IgD-negative memory B cell (primary cell): ENCODE measurements at regions not wholly inside any gene's neighbourhood (a gene's known extent, or its start where the extent isn't known, plus 50 kb on each side); places are given as distances from the start of the nearest gene placed in this dataset.

Experiments
- H3K27ac Mint-ChIP-seq, 3 donors: one replicate each; pipeline ENCODE4 v1.8.0; 2020 to 2022; ENCODE audit warnings: mild to moderate bottlenecking in 3 of 3, mixed read lengths in 3 of 3, moderate library complexity in 1 of 3
- H3K27me3 Mint-ChIP-seq: one replicate; pipeline ENCODE4 v1.8.0; 2021; ENCODE audit warnings: mixed read lengths
- H3K36me3 Mint-ChIP-seq: one replicate; pipeline ENCODE4 v1.8.0; 2020; ENCODE audit warnings: mild to moderate bottlenecking, mixed read lengths
- H3K4me1 Mint-ChIP-seq, 3 donors: one replicate each; pipeline ENCODE4 v1.8.0; 2020 to 2022; ENCODE audit warnings: mixed read lengths in 3 of 3, mild to moderate bottlenecking in 1 of 3
- H3K4me3 Mint-ChIP-seq, 4 donors: one replicate each; pipeline ENCODE4 v1.8.0; 2020 to 2022; ENCODE audit warnings: mild to moderate bottlenecking in 4 of 4, mixed read lengths in 4 of 4, moderate library complexity in 3 of 4
- H3K9me3 Mint-ChIP-seq, 3 donors: one replicate each; pipeline ENCODE4 v1.8.0; 2020 to 2021; ENCODE audit warnings: mixed read lengths in 3 of 3, mild to moderate bottlenecking in 1 of 3

DNA sequence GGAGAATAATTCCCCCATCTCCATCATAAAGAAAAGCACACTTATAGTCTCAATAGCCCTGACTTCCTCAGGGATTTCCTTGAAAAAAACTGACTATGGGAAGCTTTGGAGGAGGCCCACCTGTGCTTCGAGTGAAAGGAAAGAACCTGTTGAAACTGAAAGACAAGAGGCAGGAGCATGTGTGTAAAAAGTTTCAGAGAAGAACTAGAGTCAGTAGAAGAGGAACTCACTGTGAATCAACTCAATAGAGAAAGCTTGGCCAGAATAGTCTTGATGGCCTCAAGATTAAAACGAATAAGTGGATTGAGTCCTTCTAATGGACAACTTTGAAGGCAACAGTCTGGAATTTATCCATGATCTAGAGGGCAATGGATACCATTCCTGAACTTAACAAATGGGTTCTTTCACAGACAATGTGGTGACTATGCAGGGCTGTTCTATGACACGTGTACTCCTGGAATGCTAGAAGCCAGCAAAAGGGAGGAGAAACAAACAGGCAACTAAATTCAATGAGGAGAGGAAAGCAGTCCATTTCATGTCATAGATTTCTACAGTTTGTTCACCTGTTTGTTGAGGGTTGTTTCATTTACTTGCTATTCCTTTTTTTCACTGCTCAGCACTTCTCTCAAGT is 442.3 kb downstream of the GRB14 start:
- Mint-ChIP-seq H3K27me3 (no peaks in the 10 kb centered on the region), H3K36me3 (no peaks in the 10 kb centered on the region), H3K4me3 (no peak overlapping the region), H3K9me3 (peaks cover 0 to 9% (median 3%) of the 10 kb centered on the region in 3 donors), H3K27ac (no peak overlapping the region), H3K4me1 (no peaks in the 10 kb centered on the region)

DNA sequence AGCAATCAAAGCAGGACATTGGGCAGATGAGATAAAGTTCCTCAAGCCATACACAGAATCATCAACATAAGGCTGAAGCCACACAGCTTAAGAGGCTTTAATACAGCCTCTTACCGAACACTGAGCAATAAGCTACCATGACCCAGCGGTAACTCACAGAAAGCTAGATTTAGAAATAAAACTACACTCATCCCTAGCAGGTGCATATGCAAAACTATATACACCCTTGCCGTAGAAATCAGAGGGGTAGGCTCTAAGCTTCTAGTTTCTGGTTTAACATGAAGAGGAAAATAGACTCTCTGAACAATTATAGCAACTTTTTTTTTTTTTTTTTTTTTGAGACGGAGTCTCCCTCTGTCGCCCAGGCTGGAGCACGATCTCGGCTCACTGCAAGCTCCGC is 428.8 kb upstream of the FIGN start:
- Mint-ChIP-seq H3K4me3 (no peak overlapping the region), H3K27me3 (no peaks in the 10 kb centered on the region), H3K27ac (no peak overlapping the region), H3K4me1 (no peaks in the 10 kb centered on the region), H3K9me3 (peaks cover under 1 to 11% (median 2%) of the 10 kb centered on the region in 3 donors), H3K36me3 (no peaks in the 10 kb centered on the region)

DNA sequence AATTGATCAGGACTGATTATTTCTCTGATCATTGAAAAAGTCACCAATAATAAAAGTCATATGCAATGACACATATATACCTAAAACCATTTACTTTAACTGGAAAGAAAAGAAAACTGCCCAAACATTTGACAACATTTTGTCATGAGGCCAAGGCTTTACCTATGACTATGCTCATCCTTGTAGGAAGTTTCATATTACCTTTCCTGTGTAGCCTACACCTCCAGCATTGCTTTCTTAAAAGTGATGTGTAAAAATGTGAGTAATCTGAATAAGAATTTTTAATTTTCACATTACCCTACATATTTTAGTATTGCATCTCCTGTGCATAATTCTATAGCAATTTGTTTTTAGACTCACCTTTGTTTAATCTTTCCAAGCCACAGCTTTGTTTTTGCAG is 419.8 kb upstream of the FIGN start:
- H3K4me1 Mint-ChIP-seq: peaks cover 0 to 1% (median 0%) of the 10 kb centered on the region in 3 donors
- H3K27ac Mint-ChIP-seq: no peak overlapping the region
- no peaks in the 10 kb centered on the region for H3K36me3 Mint-ChIP-seq
- peaks cover 0 to 7% (median 2%) of the 10 kb centered on the region in 3 donors for H3K9me3 Mint-ChIP-seq
- no peak overlapping the region for H3K4me3 Mint-ChIP-seq
- no peaks in the 10 kb centered on the region for H3K27me3 Mint-ChIP-seq

DNA sequence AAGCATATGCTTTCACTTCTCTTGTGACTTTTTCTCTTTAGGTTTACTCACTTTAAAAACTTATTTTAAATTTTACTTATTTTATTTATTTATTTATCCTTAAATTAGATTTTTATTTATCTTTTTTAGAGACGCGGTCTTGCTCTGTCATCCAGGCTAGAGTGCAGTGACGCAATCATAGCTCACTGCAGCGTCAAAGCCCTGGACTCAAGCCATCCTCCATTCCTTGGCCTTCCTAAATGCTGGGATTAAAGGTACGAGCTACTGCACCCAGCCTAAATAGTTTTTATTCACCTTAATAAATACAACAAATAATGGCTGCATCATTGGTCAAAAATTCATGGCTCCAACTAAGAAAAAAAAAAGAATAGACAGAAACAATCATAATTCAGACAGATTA is 415.7 kb upstream of the FIGN start:
- Mint-ChIP-seq H3K4me3 (no peak overlapping the region), H3K4me1 (no peaks in the 10 kb centered on the region), H3K27ac (no peak overlapping the region), H3K27me3 (no peaks in the 10 kb centered on the region), H3K36me3 (no peaks in the 10 kb centered on the region), H3K9me3 (peaks cover 0 to 4% (median 2%) of the 10 kb centered on the region in 3 donors)

DNA sequence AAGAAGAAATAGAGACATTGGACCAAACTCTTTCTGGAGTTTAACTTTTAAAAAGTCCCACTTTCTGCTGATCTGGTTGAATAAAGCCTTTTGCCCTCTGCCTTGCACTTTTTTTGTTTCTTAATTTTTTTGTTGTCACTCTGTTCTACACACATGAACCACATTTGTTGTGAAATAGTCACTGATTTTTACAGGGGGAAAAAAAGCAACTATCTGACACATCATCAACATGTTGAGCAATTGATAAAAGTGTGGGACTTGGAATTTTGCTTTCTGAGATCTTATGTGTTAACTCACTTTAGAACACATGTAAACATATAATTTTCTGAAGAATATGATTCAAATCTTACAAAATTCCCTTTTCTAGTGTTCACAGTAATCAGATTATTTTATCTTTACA is 414.8 kb upstream of the FIGN start:
- H3K4me3 Mint-ChIP-seq: no peak overlapping the region
- no peaks in the 10 kb centered on the region for H3K36me3 Mint-ChIP-seq
- H3K4me1 Mint-ChIP-seq: no peaks in the 10 kb centered on the region
- H3K27me3 Mint-ChIP-seq: no peaks in the 10 kb centered on the region
- peaks cover 0 to 4% (median 2%) of the 10 kb centered on the region in 3 donors for H3K9me3 Mint-ChIP-seq
- no peak overlapping the region for H3K27ac Mint-ChIP-seq

DNA sequence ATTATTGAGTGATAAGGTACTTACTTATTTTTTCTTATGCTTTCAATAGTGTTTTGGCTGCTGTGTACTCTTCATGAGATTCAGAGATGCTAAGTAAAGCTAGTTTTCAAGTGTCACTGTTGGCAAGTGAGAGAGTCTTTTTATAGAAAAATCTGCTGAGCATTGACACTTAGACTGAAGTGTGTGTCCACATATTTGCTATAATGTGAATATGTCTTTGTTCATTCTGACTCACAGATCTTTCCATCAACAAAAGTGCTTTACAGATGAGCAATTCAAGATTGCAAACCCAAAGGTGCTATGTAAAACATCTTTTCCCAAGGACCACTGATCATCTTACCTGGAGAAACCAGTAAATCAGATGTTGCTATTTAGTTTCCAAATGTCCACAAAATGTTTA is 410.6 kb upstream of the FIGN start:
- Mint-ChIP-seq H3K9me3 (peaks cover 0 to 4% (median 2%) of the 10 kb centered on the region in 3 donors), H3K4me3 (no peak overlapping the region), H3K27ac (no peak overlapping the region), H3K4me1 (peaks cover 0 to 1% (median 0%) of the 10 kb centered on the region in 3 donors), H3K36me3 (no peaks in the 10 kb centered on the region), H3K27me3 (no peaks in the 10 kb centered on the region)

DNA sequence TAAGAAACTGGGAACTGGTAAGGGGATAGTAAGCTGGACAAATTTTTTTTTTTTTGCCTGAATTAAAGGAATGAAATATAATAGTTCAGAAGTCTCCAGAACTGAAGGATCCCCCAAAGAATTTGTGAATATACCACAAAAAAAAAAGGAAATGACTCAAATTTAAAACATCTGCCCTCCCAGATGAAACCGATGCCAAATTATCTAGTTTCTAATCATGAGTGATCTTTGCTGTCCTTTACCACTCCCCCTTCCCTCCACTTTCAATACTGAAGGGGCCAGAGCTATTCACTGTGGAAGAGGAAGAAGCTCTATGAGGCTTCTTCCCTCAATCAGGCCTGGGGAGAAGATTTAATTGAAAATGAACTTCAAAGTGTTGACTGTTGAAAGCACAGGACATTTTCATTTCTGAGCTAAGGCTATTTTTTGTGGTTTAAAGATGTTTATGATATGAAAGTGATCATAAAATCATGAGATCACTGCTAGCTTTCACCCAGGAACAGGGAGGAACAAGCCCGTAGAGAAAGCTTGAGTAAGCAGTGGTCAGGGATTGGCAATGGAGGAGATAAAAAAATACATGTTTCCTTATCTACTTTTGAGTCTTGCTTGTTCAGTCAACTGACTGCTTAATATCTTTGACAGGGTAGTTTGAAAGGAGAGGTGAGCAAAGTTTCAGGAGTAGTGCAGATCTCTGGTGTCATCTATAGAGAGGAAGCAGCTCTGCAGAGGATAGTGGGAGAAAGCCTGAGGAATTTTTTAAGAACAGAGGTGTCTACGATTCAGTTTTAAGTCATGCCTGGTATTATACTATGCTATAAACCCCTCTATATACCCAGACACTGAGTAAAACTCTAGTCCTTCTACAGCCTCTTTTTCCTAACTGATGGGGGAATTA is 409.5 kb upstream of the FIGN start:
- H3K9me3 Mint-ChIP-seq: peaks cover 0 to 4% (median 2%) of the 10 kb centered on the region in 3 donors
- peaks cover 0 to 1% (median 0%) of the 10 kb centered on the region in 3 donors for H3K4me1 Mint-ChIP-seq

DNA sequence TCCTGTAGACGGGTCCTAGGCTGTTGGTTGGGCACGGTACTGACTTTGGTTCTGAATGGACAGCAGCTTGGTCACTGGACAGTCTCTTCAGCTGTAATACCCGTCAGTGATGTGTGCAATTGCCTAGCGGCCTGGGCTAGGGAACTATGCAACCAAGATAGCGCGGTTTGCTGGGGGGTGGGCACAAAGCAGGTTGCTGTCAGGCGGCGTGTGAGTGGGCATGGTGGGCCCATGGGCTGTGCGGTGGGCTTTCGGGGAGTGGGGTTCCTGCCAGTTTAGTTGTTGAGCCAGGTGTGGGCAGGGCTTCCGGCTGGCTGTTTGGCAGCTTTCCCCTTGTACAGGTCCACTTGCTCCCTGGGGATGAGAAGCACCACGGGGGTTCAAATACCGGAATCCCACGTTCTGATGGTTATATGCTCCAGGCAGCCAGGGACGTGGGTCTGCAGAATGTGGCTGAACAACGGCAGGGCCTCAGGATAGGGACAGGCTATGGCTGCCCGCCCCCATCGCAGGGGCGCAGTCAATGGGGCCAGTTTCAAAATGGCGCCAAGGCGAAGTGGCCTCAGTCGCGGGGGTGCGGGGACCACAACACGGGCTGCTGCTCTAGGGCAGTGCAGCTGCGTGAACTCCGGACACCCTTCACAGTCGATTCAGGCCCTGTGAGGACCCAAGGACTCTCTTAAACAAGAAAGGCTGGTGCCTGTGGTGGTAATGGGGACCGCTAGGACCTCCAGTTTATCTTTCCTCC is 407.5 kb upstream of the FIGN start:
- Mint-ChIP-seq H3K27me3 (no peaks in the 10 kb centered on the region), H3K36me3 (no peaks in the 10 kb centered on the region), H3K4me1 (peaks cover 0 to 1% (median 0%) of the 10 kb centered on the region in 3 donors), H3K4me3 (no peak overlapping the region), H3K27ac (no peak overlapping the region), H3K9me3 (no peaks in the 10 kb centered on the region)

More for the DNA sequence above, 409.5 kb upstream of the FIGN start:
- Mint-ChIP-seq H3K4me3 (no peak overlapping the region), H3K36me3 (no peaks in the 10 kb centered on the region), H3K27ac (no peak overlapping the region), H3K27me3 (no peaks in the 10 kb centered on the region)

DNA sequence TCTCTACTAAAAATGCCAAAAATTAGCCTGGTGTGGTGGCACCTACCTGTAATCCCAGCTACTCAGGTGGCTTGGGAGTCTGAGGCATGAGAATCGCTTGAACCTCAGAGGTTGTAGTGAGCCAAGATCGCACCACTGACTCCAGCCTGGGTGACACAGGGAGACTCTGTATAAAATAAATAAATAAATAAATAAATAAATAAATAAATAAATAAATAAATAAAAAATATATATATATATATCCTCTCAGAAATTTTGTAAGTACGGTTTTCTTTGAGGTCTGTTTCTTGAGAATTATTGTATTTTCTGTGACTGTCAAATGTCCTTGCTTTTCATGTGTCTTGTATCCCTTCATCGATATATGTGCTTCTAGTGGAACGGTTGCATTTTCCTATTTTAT is 406.9 kb upstream of the FIGN start:
- H3K4me3 Mint-ChIP-seq: no peak overlapping the region
- H3K9me3 Mint-ChIP-seq: no peaks in the 10 kb centered on the region
- no peaks in the 10 kb centered on the region for H3K27me3 Mint-ChIP-seq
- peaks cover 0 to 1% (median 0%) of the 10 kb centered on the region in 3 donors for H3K4me1 Mint-ChIP-seq
- no peaks in the 10 kb centered on the region for H3K36me3 Mint-ChIP-seq
- H3K27ac Mint-ChIP-seq: no peak overlapping the region

DNA sequence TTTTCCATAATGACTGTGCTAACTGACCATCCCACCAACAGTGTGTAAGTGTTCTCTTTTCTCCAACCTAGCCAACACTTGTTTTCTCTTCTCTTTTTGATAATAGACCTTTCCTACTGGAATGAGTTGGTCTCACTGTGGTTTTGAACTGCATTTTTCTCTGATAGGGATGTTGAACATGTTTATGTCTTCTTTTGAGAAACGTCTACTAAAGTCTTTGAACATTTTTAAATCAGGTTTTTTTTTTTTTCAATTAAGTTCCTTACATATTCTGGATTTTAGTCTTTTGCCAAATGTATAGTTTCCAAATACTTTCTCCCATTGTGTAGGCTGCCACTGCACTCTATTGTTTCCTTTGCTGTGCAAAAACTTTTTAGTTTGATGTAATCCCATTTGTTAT is 405.5 kb upstream of the FIGN start:
- no peaks in the 10 kb centered on the region for H3K9me3 Mint-ChIP-seq
- no peak overlapping the region for H3K4me3 Mint-ChIP-seq
- no peaks in the 10 kb centered on the region for H3K27me3 Mint-ChIP-seq
- no peak overlapping the region for H3K27ac Mint-ChIP-seq
- peaks cover 0 to 1% (median 0%) of the 10 kb centered on the region in 3 donors for H3K4me1 Mint-ChIP-seq
- H3K36me3 Mint-ChIP-seq: no peaks in the 10 kb centered on the region

DNA sequence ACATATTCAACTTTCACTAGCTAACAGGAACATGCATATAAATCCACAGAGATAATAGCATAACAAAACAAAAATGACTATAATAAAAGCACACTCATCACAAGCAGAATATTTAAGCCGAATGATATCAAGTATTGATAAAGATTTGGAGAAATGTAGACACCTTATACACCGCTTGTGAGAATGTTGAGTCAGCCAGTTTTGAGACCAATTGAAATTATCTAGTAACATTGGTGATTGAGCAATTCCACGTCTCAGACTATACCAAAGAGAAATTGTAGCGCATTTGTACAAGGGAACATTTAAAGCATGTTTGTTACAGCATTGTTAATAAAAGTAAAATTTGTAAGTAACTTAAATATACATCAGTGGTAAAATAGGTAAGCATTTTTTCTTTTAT is 402.9 kb upstream of the FIGN start:
- H3K36me3 Mint-ChIP-seq: no peaks in the 10 kb centered on the region
- peaks cover 0 to 1% (median 0%) of the 10 kb centered on the region in 3 donors for H3K4me1 Mint-ChIP-seq
- H3K9me3 Mint-ChIP-seq: no peaks in the 10 kb centered on the region
- no peak overlapping the region for H3K27ac Mint-ChIP-seq
- H3K4me3 Mint-ChIP-seq: no peak overlapping the region
- H3K27me3 Mint-ChIP-seq: no peaks in the 10 kb centered on the region

DNA sequence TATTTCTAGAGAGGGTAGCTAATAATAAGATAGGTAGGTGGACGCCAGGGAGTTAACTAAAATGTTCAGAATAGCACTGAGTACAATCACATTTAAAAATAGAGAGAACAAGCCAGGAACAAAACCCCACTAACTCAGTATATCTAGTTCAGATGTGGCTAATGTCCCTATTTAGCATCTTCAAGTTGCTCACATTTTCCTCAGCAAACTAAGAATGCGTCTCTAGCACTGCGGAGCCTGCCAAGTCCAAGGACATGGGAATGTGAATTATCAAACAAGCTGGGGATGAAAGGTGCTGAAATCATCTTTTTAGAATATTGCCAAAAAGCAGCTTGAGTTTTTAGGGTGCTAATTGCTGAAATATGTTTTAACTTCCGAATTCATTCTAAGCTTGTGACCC is 398.5 kb upstream of the FIGN start:
- Mint-ChIP-seq H3K27ac (no peak overlapping the region), H3K4me3 (no peak overlapping the region), H3K9me3 (no peaks in the 10 kb centered on the region), H3K36me3 (no peaks in the 10 kb centered on the region), H3K27me3 (no peaks in the 10 kb centered on the region), H3K4me1 (no peaks in the 10 kb centered on the region)

DNA sequence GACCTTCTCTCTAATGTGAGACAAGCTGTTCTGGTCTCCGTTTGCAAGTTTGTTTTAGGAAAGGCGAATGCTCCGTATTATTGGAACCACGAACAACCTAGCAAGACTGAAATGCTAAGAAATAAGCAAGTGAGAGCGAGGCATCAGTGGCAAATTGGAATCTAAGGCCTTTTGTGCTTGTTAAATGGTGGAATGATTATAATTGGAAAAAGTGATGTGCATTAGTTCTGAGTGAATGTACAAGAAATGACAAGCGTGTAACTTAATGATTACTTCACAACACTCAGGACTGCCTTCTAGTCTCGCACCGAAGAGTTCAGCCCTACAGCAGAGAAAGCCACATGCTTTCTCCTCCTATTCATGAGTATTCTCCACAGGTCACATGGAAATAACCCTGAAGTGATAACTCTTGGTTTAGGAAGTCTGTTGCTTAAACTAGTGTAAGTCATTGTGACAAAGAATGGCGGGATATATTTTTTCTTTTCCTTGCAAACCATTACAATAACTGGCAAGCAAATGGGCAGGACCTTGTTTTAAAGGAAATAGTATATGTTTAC is 392.2 kb upstream of the FIGN start:
- H3K36me3 Mint-ChIP-seq: no peaks in the 10 kb centered on the region
- no peaks in the 10 kb centered on the region for H3K27me3 Mint-ChIP-seq
- H3K9me3 Mint-ChIP-seq: peaks cover 0 to 4% (median 0%) of the 10 kb centered on the region in 3 donors
- no peaks in the 10 kb centered on the region for H3K4me1 Mint-ChIP-seq
- H3K4me3 Mint-ChIP-seq: no peak overlapping the region
- no peak overlapping the region for H3K27ac Mint-ChIP-seq

DNA sequence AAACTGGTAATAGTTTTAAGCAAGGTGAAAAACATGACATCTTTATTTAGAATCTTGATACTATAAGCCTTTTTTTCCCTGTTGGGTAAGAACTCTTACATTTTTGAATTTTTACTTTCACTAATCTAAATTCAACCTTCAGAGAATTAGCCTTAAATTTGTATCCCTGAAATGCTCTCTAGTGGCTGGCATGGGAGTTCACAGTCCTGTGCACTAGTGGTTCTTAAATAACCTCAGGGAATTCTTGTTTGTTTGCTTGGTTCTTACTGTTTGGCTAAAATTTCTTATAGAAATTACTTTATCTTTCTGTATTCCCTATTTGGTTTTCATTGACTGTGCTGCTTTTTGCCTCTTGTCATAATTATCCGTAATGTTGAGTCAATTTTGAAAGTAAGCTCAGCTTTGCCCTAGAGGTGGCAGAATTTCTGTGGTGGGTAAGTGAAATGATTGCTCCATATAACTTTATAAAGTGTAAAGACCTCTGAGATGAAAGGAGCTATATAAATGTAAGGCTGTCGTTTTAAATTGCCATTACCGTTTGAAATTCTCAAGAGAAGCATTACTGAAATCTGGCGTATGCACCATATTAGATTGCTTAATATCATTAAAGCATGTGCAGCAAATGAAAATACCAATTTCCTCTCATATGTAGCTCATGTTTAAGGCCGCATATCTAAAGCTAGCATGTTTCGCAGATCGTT is 391.3 kb upstream of the FIGN start:
- no peaks in the 10 kb centered on the region for H3K36me3 Mint-ChIP-seq
- H3K27ac Mint-ChIP-seq: no peak overlapping the region
- no peak overlapping the region for H3K4me3 Mint-ChIP-seq
- no peaks in the 10 kb centered on the region for H3K27me3 Mint-ChIP-seq
- H3K4me1 Mint-ChIP-seq: no peaks in the 10 kb centered on the region
- H3K9me3 Mint-ChIP-seq: peaks cover 0 to 4% (median 0%) of the 10 kb centered on the region in 3 donors
